HEK293T (cell line): ENCODE measurements at regions not wholly inside any gene's neighbourhood (a gene's known extent, or its start where the extent isn't known, plus 50 kb on each side); places are given as distances from the start of the nearest gene placed in this dataset.

Source experiments
- CTCF ChIA-PET: fragments of 350-600 bp; formaldehyde crosslinking; extraction: SDS; loops from one replicate; lab custom pipeline; 2021; ENCODE audit warnings: antibody characterized with exemption, inconsistent platforms; lab: Yijun Ruan, JAX
- POLR2A ChIA-PET: fragments of 350-600 bp; formaldehyde crosslinking; extraction: SDS; loops from one replicate; lab custom pipeline; 2020; ENCODE audit warnings: antibody characterized with exemption, inconsistent platforms; lab: Yijun Ruan, JAX
- DNase-seq: peaks from one replicate; pipeline ENCODE4 v3.0.0; 2012; ENCODE audit warnings: mixed read lengths; ENCODE audit errors: extremely low spot score
- ARNT ChIP-seq: fragments of 450-650 bp; IDR thresholded peaks from 2 replicates; pipeline ENCODE4 v1.6.1; 2017; ENCODE audit warnings: mild to moderate bottlenecking
- BHLHE40 ChIP-seq: fragments of 450-650 bp; IDR thresholded peaks from 2 replicates; pipeline ENCODE4 v1.6.1; 2016; ENCODE audit warnings: mild to moderate bottlenecking, moderate library complexity, borderline replicate concordance
- CTBP1 ChIP-seq: fragments of 450-650 bp; IDR thresholded peaks from 2 replicates; pipeline ENCODE4 v1.6.1; 2016; ENCODE audit warnings: borderline replicate concordance
- ELF4 ChIP-seq: fragments of 450-650 bp; IDR thresholded peaks from 2 replicates; pipeline ENCODE4 v1.6.1; 2017; ENCODE audit warnings: antibody characterized with exemption
- FOXA1 ChIP-seq: fragments of 450-650 bp; IDR thresholded peaks from 2 replicates; pipeline ENCODE4 v1.6.1; 2016; ENCODE audit warnings: mild to moderate bottlenecking
- FOXK2 ChIP-seq: fragments of 450-650 bp; IDR thresholded peaks from 2 replicates; pipeline ENCODE4 v1.6.1; 2016; ENCODE audit warnings: mild to moderate bottlenecking
- FOXM1 ChIP-seq: fragments of 450-650 bp; IDR thresholded peaks from 2 replicates; pipeline ENCODE4 v1.6.1; 2017; ENCODE audit warnings: mild to moderate bottlenecking, borderline replicate concordance
- HDGF ChIP-seq: fragments of 450-650 bp; IDR thresholded peaks from 2 replicates; pipeline ENCODE4 v1.6.1; 2017; ENCODE audit warnings: antibody characterized with exemption, borderline replicate concordance
- L3MBTL2 ChIP-seq: fragments of 450-650 bp; conservative IDR thresholded peaks from 2 replicates; pipeline ENCODE4 v1.6.1; 2016; ENCODE audit warnings: mild to moderate bottlenecking
- LEF1 ChIP-seq: fragments of 450-650 bp; IDR thresholded peaks from 2 replicates; pipeline ENCODE4 v1.6.1; 2017; ENCODE audit warnings: mild to moderate bottlenecking, borderline replicate concordance
- NFRKB ChIP-seq: fragments of 450-650 bp; IDR thresholded peaks from 2 replicates; pipeline ENCODE4 v1.6.1; 2016; ENCODE audit warnings: mild to moderate bottlenecking, moderate library complexity
- PKNOX1 ChIP-seq: fragments of 450-650 bp; IDR thresholded peaks from 2 replicates; pipeline ENCODE4 v1.6.1; 2016
- SP1 ChIP-seq: fragments of 450-650 bp; IDR thresholded peaks from 2 replicates; pipeline ENCODE4 v1.6.1; 2017
- SUZ12 ChIP-seq: fragments of 450-650 bp; IDR thresholded peaks from 2 replicates; pipeline ENCODE4 v1.6.1; 2016; ENCODE audit warnings: mild to moderate bottlenecking
- TARDBP ChIP-seq: fragments of 450-650 bp; IDR thresholded peaks from 2 replicates; pipeline ENCODE4 v1.6.1; 2016
- ZNF384 ChIP-seq: fragments of 450-650 bp; IDR thresholded peaks from 2 replicates; pipeline ENCODE4 v1.6.1; 2016

DNA sequence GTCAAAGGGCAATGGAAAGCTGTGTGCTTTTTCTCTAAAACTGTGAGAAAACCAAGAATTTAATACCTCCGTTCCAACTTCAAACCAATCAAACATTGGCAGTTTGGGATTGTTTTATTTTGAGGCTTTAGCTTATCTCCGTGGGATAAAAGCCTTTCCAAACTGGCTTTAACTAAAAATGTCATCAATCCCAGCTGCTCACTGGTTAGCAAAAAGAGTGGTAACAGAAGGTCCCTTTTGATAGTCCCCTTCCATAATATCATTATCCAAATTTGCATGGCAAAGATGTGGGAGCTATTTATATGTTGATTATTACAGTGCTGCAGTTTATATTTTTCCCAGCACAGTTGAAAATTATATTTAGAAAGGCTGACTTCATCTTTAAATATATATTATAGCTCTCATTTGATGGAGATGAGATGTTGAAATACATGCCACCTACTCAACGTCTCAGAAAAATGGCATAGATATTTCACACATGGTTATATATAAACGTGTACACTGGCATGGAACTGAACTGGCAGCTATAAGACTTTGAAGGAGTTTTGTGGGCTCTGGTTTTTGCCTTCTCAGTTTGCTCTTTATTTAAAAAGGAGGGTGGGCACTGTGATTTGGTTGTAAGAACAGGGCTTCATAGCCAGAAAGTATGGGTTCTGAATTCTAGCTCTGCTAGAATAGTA, 707.1 kb upstream of the SLIT2 start:
- ChIA-PET CTCF (no interaction called here), POLR2A (no interaction called here)
- TF ChIP-seq FOXM1 (no peak), PKNOX1 (no peak), NFRKB (no peak), HDGF (no peak), LEF1 (no peak), BHLHE40 (no peak), L3MBTL2 (no peak), ARNT (no peak), ELF4 (no peak)
- DNase-seq: no peak

GRCh38 chr4:19540859-19541540, 710.7 kb upstream of the SLIT2 start:
- DNase-seq: no peak
- CTCF ChIA-PET: no interaction called here
- POLR2A ChIA-PET: no interaction called here
- TF ChIP-seq SUZ12: no peak
- no peak for TF ChIP-seq FOXA1
- no peak for TF ChIP-seq LEF1
- no peak for TF ChIP-seq SP1
- TF ChIP-seq TARDBP: no peak
- no peak for TF ChIP-seq HDGF
- no peak for TF ChIP-seq CTBP1
- no peak for TF ChIP-seq PKNOX1
- no peak for TF ChIP-seq NFRKB
- TF ChIP-seq L3MBTL2: no peak
- TF ChIP-seq ZNF384: no peak
- TF ChIP-seq BHLHE40: no peak
- no peak for TF ChIP-seq FOXK2
- no peak for TF ChIP-seq ELF4
- no peak for TF ChIP-seq FOXM1
- TF ChIP-seq ARNT: no peak

GRCh38 chr4:19539201-19539600, 712.5 kb upstream of the SLIT2 start:
- no peak for TF ChIP-seq LEF1
- TF ChIP-seq FOXM1: no peak
- no peak for TF ChIP-seq FOXK2
- TF ChIP-seq SP1: no peak
- no peak for TF ChIP-seq HDGF
- no peak for TF ChIP-seq ARNT
- TF ChIP-seq ZNF384: no peak
- no peak for TF ChIP-seq CTBP1
- TF ChIP-seq PKNOX1: no peak
- no peak for TF ChIP-seq TARDBP
- no peak for TF ChIP-seq FOXA1
- no peak for TF ChIP-seq ELF4
- TF ChIP-seq SUZ12: no peak
- TF ChIP-seq NFRKB: no peak
- no peak for TF ChIP-seq L3MBTL2
- TF ChIP-seq BHLHE40: no peak
- CTCF ChIA-PET: no interaction called here
- DNase-seq: no peak
- POLR2A ChIA-PET: no interaction called here

- TF ChIP-seq CTBP1: no peak
- TF ChIP-seq L3MBTL2: no peak
- no peak for TF ChIP-seq SUZ12
- no peak for TF ChIP-seq TARDBP
- TF ChIP-seq FOXM1: no peak
- TF ChIP-seq NFRKB: no peak
- no peak for TF ChIP-seq ELF4
- TF ChIP-seq FOXA1: no peak
- TF ChIP-seq LEF1: no peak
- TF ChIP-seq BHLHE40: no peak
- TF ChIP-seq SP1: no peak
- TF ChIP-seq HDGF: no peak
- no peak for TF ChIP-seq PKNOX1
- no peak for TF ChIP-seq ZNF384
- TF ChIP-seq ARNT: no peak
- TF ChIP-seq FOXK2: no peak
- POLR2A ChIA-PET: no interaction called here
- CTCF ChIA-PET: no interaction called here
- DNase-seq: no peak
Observed at GRCh38 chr4:19534159-19534558, 717.5 kb upstream of the SLIT2 start.

DNA sequence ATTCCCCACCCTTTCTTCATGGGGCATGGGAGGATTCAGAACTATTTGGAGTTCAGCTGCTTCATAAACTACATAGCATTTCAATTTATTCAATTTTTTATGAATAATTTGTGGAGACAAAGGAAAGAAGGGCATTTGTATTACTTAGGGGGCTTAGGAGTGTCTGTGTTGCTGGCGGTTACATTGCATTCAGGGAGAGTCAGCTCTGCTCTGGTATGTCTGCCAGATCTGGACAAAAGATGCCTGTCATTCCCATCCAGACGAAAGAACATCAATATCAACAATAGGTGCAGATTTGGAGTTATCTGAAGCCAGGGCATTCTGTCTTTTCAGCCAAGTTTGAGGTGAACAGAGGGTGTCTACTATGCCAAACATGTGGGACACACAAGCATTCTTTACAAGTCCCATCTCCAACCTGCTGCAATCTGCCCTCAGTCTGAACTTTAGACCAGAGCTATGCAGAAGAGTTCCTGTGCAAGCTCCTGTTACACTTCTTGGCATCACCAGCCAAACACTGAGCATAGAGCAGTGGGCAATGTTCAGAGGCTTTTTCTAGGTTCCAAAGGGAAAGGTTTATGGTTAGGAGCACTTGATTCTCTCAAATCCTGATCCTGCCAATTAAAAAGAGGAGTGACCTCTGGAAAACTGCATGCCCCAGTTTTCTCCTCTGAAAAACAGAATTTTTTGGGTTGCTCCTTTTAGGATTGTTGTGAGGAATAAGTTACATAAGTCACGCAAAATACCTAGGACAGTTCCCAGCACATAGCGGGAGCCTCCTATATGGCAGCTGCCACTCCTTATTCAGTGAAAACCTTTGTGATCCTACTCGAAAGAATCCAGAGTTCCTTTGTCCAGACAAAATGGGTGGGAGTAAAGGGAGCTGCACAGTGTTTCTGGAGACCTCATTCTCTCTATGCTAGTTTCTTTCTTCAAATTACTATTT, 719.5 kb upstream of the SLIT2 start:
- CTCF ChIA-PET: no interaction called here
- TF ChIP-seq L3MBTL2 (no peak), LEF1 (no peak), HDGF (no peak), PKNOX1 (no peak), ARNT (no peak), SUZ12 (no peak), ZNF384 (no peak), FOXA1 (no peak), SP1 (no peak), BHLHE40 (no peak)
- DNase-seq: no peak
- POLR2A ChIA-PET: no interaction called here
